Stomach (tissue), 4 donors: ENCODE measurements at regions not wholly inside any gene's neighbourhood (a gene's known extent, or its start where the extent isn't known, plus 50 kb on each side); places are given as distances from the start of the nearest gene placed in this dataset.

Source experiments
- EP300 ChIP-seq: sonication (generic); formaldehyde crosslinking; IDR thresholded peaks from one replicate; pipeline ENCODE4 v1.6.1; 2017; ENCODE audit warnings: antibody characterized with exemption
- POLR2A ChIP-seq, 4 donors: fragments of 450-650 bp; IDR thresholded peaks; one replicate each; pipeline ENCODE4 v1.6.1; 2016; ENCODE audit warnings: antibody characterized with exemption in 4 of 4, control low read depth in 2 of 4, mild to moderate bottlenecking in 1 of 4, moderate library complexity in 1 of 4
- TF ChIP-seq, protein P1 (sequence below), 7 experiments: fragments of 450-650 bp in 4 of 7; fragments of 200-600 bp in 3 of 7; sonication (generic) in 3 of 7; IDR thresholded peaks; one replicate each; pipeline ENCODE4 v1.5.1; 2016 to 2019; ENCODE audit warnings: antibody characterized with exemption in 7 of 7, control low read depth in 2 of 7, mild to moderate bottlenecking in 1 of 7

DNA sequence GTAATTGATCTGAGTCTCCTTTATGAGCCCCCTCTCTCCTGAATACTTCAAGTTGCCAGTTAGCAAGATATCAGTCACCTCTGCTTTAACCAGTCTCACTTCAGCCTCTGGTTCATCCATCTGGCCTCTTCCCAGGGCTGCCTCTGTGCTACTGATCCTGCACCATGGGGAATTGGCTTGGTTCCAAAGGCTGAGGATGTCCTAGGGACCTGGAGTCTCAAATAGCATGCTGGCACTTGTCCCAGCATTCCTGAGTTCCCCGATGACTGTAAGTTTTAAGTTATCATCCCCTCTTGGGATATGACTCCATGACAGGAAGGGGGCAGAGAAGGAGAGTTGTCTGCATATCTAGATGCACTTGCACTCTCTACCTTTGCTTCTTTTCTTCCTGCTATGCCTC is 252.0 kb downstream of the PTBP2 start:
- TF ChIP-seq, protein P1, sequence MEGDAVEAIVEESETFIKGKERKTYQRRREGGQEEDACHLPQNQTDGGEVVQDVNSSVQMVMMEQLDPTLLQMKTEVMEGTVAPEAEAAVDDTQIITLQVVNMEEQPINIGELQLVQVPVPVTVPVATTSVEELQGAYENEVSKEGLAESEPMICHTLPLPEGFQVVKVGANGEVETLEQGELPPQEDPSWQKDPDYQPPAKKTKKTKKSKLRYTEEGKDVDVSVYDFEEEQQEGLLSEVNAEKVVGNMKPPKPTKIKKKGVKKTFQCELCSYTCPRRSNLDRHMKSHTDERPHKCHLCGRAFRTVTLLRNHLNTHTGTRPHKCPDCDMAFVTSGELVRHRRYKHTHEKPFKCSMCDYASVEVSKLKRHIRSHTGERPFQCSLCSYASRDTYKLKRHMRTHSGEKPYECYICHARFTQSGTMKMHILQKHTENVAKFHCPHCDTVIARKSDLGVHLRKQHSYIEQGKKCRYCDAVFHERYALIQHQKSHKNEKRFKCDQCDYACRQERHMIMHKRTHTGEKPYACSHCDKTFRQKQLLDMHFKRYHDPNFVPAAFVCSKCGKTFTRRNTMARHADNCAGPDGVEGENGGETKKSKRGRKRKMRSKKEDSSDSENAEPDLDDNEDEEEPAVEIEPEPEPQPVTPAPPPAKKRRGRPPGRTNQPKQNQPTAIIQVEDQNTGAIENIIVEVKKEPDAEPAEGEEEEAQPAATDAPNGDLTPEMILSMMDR (IDR thresholded peaks at IDR 0.05): no peak
- TF ChIP-seq POLR2A (IDR thresholded peaks at IDR 0.05) (no peak), EP300 (no peak)
